ENCODE measurements at regions not wholly inside any gene's neighbourhood (a gene's known extent, or its start where the extent isn't known, plus 50 kb on each side); places are given as distances from the start of the nearest gene placed in this dataset.
"Not testable (repeated sequence)": the region's sequence is repeated elsewhere in the genome, so short reads cannot be mapped to it uniquely, and the experiment has no call there.

- Histone ChIP-seq H3K4me1 (ENCODE audit: low read length) (no peaks in the 10 kb centered on the region), H3K27me3 (ENCODE audit: low read length) (no peaks in the 10 kb centered on the region), H3K27ac (ENCODE audit: low read length) (no peak overlapping the region), H4K20me1 (ENCODE audit: insufficient read depth, low read depth, low read length) (no peaks in the 10 kb centered on the region), H3K4me2 (ENCODE audit: low read depth, low read length, poor library complexity, severe bottlenecking) (no peak overlapping the region), H3K36me3 (ENCODE audit: insufficient read depth, low read length) (no peaks in the 10 kb centered on the region), H3K79me2 (ENCODE audit: low read length) (no peaks in the 10 kb centered on the region), H3K9me3 (ENCODE audit: low read length) (no peaks in the 10 kb centered on the region), H3K9ac (ENCODE audit: low read length) (no peak overlapping the region), H3K9me2 (replicated peaks; ENCODE audit: insufficient read depth, low read length) (no peaks in the 10 kb centered on the region), H3K4me3 (ENCODE audit: low read length) (no peak overlapping the region), H2AFZ (ENCODE audit: low read length) (no peak overlapping the region)
- no peak for DNase-seq
Observed at GRCh38 chr4:73329300-73329699, 70.7 kb upstream of the ANKRD17 start.

- not testable (repeated sequence) for H3K9me3 ChIP-seq (ENCODE audit: low read length); H3K9ac ChIP-seq (ENCODE audit: low read length); H3K4me1 ChIP-seq (ENCODE audit: low read length); DNase-seq; H4K20me1 ChIP-seq (ENCODE audit: insufficient read depth, low read depth, low read length); H3K36me3 ChIP-seq (ENCODE audit: insufficient read depth, low read length); H3K9me2 ChIP-seq (replicated peaks; ENCODE audit: insufficient read depth, low read length); H3K27me3 ChIP-seq (ENCODE audit: low read length); H3K4me3 ChIP-seq (ENCODE audit: low read length); H3K27ac ChIP-seq (ENCODE audit: low read length); H2AFZ ChIP-seq (ENCODE audit: low read length); H3K4me2 ChIP-seq (ENCODE audit: low read depth, low read length, poor library complexity, severe bottlenecking); H3K79me2 ChIP-seq (ENCODE audit: low read length)
Observed at GRCh38 chr4:73325776-73326175, 67.2 kb upstream of the ANKRD17 start.

- Histone ChIP-seq H4K20me1 (ENCODE audit: insufficient read depth, low read depth, low read length) (no peaks in the 10 kb centered on the region), H3K9me3 (ENCODE audit: low read length) (no peaks in the 10 kb centered on the region), H3K27ac (ENCODE audit: low read length) (no peak overlapping the region), H3K9me2 (replicated peaks; ENCODE audit: insufficient read depth, low read length) (no peaks in the 10 kb centered on the region), H3K4me2 (ENCODE audit: low read depth, low read length, poor library complexity, severe bottlenecking) (no peak overlapping the region), H3K9ac (ENCODE audit: low read length) (no peak overlapping the region), H3K4me1 (ENCODE audit: low read length) (peaks cover 7% of the 10 kb centered on the region), H3K79me2 (ENCODE audit: low read length) (no peaks in the 10 kb centered on the region), H2AFZ (ENCODE audit: low read length) (no peak overlapping the region), H3K27me3 (ENCODE audit: low read length) (no peaks in the 10 kb centered on the region), H3K4me3 (ENCODE audit: low read length) (no peak overlapping the region), H3K36me3 (ENCODE audit: insufficient read depth, low read length) (no peaks in the 10 kb centered on the region)
- DNase-seq: no peak
Observed at GRCh38 chr4:73317092-73317491, 58.5 kb upstream of the ANKRD17 start.

GRCh38 chr4:73315091-73315490 lies 56.5 kb upstream of the ANKRD17 start:
- H4K20me1 ChIP-seq (ENCODE audit: insufficient read depth, low read depth, low read length): no peaks in the 10 kb centered on the region
- H3K36me3 ChIP-seq (ENCODE audit: insufficient read depth, low read length): no peaks in the 10 kb centered on the region
- no peaks in the 10 kb centered on the region for H3K27me3 ChIP-seq (ENCODE audit: low read length)
- no peak overlapping the region for H2AFZ ChIP-seq (ENCODE audit: low read length)
- H3K27ac ChIP-seq (ENCODE audit: low read length): no peak overlapping the region
- no peaks in the 10 kb centered on the region for H3K9me3 ChIP-seq (ENCODE audit: low read length)
- H3K4me3 ChIP-seq (ENCODE audit: low read length): no peak overlapping the region
- DNase-seq: no peak
- no peaks in the 10 kb centered on the region for H3K79me2 ChIP-seq (ENCODE audit: low read length)
- H3K9ac ChIP-seq (ENCODE audit: low read length): no peak overlapping the region
- peaks cover 7% of the 10 kb centered on the region for H3K4me1 ChIP-seq (ENCODE audit: low read length)
- no peaks in the 10 kb centered on the region for H3K9me2 ChIP-seq (replicated peaks; ENCODE audit: insufficient read depth, low read length)
- H3K4me2 ChIP-seq (ENCODE audit: low read depth, low read length, poor library complexity, severe bottlenecking): no peak overlapping the region

- Histone ChIP-seq H3K27ac (ENCODE audit: low read length) (no peak overlapping the region), H3K9me3 (ENCODE audit: low read length) (no peaks in the 10 kb centered on the region), H3K79me2 (ENCODE audit: low read length) (no peaks in the 10 kb centered on the region), H3K4me2 (ENCODE audit: low read depth, low read length, poor library complexity, severe bottlenecking) (no peak overlapping the region), H3K36me3 (ENCODE audit: insufficient read depth, low read length) (no peaks in the 10 kb centered on the region), H3K9ac (ENCODE audit: low read length) (no peak overlapping the region), H4K20me1 (ENCODE audit: insufficient read depth, low read depth, low read length) (no peaks in the 10 kb centered on the region), H3K4me1 (ENCODE audit: low read length) (peaks cover 3% of the 10 kb centered on the region), H3K4me3 (ENCODE audit: low read length) (no peak overlapping the region), H3K27me3 (ENCODE audit: low read length) (no peaks in the 10 kb centered on the region), H2AFZ (ENCODE audit: low read length) (no peak overlapping the region), H3K9me2 (replicated peaks; ENCODE audit: insufficient read depth, low read length) (no peaks in the 10 kb centered on the region)
- no peak for DNase-seq
Observed at GRCh38 chr4:73312967-73313366, 54.4 kb upstream of the ANKRD17 start.

GRCh38 chr4:73311428-73311827 lies 52.8 kb upstream of the ANKRD17 start:
- Histone ChIP-seq H3K27ac (ENCODE audit: low read length) (no peak overlapping the region), H3K4me2 (ENCODE audit: low read depth, low read length, poor library complexity, severe bottlenecking) (no peak overlapping the region), H4K20me1 (ENCODE audit: insufficient read depth, low read depth, low read length) (no peaks in the 10 kb centered on the region), H3K9me3 (ENCODE audit: low read length) (no peaks in the 10 kb centered on the region), H3K27me3 (ENCODE audit: low read length) (no peaks in the 10 kb centered on the region), H2AFZ (ENCODE audit: low read length) (no peak overlapping the region), H3K36me3 (ENCODE audit: insufficient read depth, low read length) (no peaks in the 10 kb centered on the region), H3K79me2 (ENCODE audit: low read length) (no peaks in the 10 kb centered on the region), H3K9ac (ENCODE audit: low read length) (no peak overlapping the region), H3K4me1 (ENCODE audit: low read length) (no peaks in the 10 kb centered on the region), H3K4me3 (ENCODE audit: low read length) (no peak overlapping the region), H3K9me2 (replicated peaks; ENCODE audit: insufficient read depth, low read length) (no peaks in the 10 kb centered on the region)
- peak; percentile 60 for DNase-seq

- no peak overlapping the region for H3K4me3 ChIP-seq (ENCODE audit: low read length)
- H3K9ac ChIP-seq (ENCODE audit: low read length): no peak overlapping the region
- H3K27ac ChIP-seq (ENCODE audit: low read length): no peak overlapping the region
Observed at GRCh38 chr4:73309211-73309610, 50.6 kb upstream of the ANKRD17 start.

More at GRCh38 chr4:73309211-73309610, 50.6 kb upstream of the ANKRD17 start:
- Histone ChIP-seq H3K9me2 (replicated peaks; ENCODE audit: insufficient read depth, low read length) (no peaks in the 10 kb centered on the region), H3K9me3 (ENCODE audit: low read length) (no peaks in the 10 kb centered on the region), H2AFZ (ENCODE audit: low read length) (no peak overlapping the region), H3K27me3 (ENCODE audit: low read length) (no peaks in the 10 kb centered on the region), H3K4me2 (ENCODE audit: low read depth, low read length, poor library complexity, severe bottlenecking) (no peak overlapping the region), H3K79me2 (ENCODE audit: low read length) (no peaks in the 10 kb centered on the region), H3K36me3 (ENCODE audit: insufficient read depth, low read length) (no peaks in the 10 kb centered on the region), H4K20me1 (ENCODE audit: insufficient read depth, low read depth, low read length) (no peaks in the 10 kb centered on the region), H3K4me1 (ENCODE audit: low read length) (no peaks in the 10 kb centered on the region)
- no peak for DNase-seq

Measured in Karpas-422 (cell line).